Inflammatory macrophage treated with lipopolysaccharide for 4 hours (primary cell): ENCODE measurements at regions not wholly inside any gene's neighbourhood (a gene's known extent, or its start where the extent isn't known, plus 50 kb on each side); places are given as distances from the start of the nearest gene placed in this dataset.
A peak's percentile ranks its signal among the peaks of the same experiment; 100 is the strongest.

Source experiments
- DNase-seq: peaks from one replicate; pipeline ENCODE4 v3.0.0-alpha.2; 2020

GRCh38 chr10:88209837-88210561 lies 346.6 kb downstream of the PTEN start:
- no peak for DNase-seq

GRCh38 chr10:88211230-88211629 lies 347.8 kb downstream of the PTEN start:
- no peak for DNase-seq

- peak; percentile 11 for DNase-seq
These were observed 348.6 kb downstream of the PTEN start for GRCh38 chr10:88212069-88212468.

- DNase-seq, result no peak
These were observed 349.7 kb downstream of the PTEN start for GRCh38 chr10:88213065-88213605.

GRCh38 chr10:88216976-88217375 lies 353.6 kb downstream of the PTEN start:
- DNase-seq, result no peak

- no peak for DNase-seq
These were observed 354.9 kb downstream of the PTEN start for GRCh38 chr10:88218362-88218761.

GRCh38 chr10:88219753-88220152 lies 356.3 kb downstream of the PTEN start:
- no peak for DNase-seq

GRCh38 chr10:88221010-88221973 lies 357.9 kb downstream of the PTEN start:
- no peak for DNase-seq

- no peak for DNase-seq
These were observed 359.5 kb downstream of the PTEN start for GRCh38 chr10:88222881-88223280.
